ENCODE measurements at regions not wholly inside any gene's neighbourhood (a gene's known extent, or its start where the extent isn't known, plus 50 kb on each side); places are given as distances from the start of the nearest gene placed in this dataset.

DNA sequence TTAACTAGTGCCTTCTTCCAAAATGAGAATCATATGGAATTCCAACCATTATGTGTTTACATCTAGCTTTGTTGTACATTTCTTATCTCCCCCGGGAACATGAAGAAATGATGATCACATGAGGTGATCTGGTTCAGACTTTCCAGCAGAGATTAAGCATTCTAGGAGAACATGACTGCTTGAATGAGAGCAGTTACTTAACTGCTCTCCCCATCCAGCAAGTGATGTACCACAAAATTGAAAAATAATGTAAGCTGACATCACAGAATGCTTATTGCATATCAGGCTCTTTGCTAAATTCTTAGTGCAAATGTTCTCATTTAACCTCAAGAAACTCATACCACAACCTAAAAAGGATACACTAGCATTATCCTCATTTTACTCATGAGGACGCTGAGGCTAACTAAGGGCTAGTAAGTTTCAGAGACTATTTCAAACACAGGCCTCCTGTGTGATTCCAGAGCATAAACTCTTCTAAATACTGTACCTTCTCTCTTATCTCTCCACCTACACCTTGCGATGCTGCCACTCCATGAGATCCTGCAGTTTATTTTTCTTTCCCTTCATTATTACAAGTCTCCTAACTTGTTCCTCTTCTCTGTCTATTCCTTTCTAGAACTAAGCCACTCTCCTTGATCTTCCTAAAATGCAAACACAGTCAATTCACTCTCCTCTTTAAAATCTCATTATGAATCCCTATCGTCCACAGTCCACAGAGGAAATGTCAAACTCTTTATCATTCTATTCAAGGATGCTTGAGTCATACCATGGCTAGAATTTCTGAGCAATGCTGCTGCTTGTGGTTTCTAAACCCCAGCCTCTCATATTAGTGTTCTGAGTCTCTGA lies 1224.8 kb upstream of the ZEB2 start:
- Histone ChIP-seq H3K9me3 (ENCODE audit: control insufficient read depth in 3 of 3, low read length in 3 of 3) (no peaks in the 10 kb centered on the region), H3K4me3 (ENCODE audit: low read length in 3 of 3) (no peak overlapping the region), H3K27ac (ENCODE audit: low read depth, low read length) (no peak overlapping the region), H3K4me1 (ENCODE audit: control insufficient read depth in 3 of 3, insufficient read depth in 3 of 3, low read length in 3 of 3) (no peaks in the 10 kb centered on the region), H3K36me3 (ENCODE audit: control insufficient read depth in 3 of 3, insufficient read depth in 3 of 3, low read length in 3 of 3) (no peaks in the 10 kb centered on the region), H3K9ac (ENCODE audit: low read depth in 1 of 3, low read length in 3 of 3) (no peak overlapping the region), H3K27me3 (ENCODE audit: control insufficient read depth in 3 of 3, insufficient read depth in 3 of 3, low read length in 3 of 3) (no peaks in the 10 kb centered on the region)

DNA sequence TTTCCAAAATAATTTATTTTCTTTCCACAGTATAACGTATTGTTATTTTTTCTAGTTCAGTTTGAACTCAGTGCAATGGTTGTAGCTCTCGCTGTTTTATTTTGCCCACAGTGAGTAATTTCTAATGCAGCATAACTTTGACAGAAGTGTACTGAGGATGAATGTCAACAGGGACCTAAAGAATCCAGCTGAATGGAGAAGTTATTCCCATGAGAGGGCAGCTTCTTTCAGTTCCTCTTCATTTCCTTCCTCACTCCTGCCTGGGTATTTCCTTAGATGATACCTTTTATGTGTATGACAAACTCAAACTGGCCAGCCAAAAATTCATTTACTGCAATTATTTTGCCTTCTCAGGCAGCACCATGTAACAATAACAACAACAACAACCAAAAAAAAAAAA lies 1223.1 kb upstream of the ZEB2 start:
- no peaks in the 10 kb centered on the region for H3K9me3 ChIP-seq (ENCODE audit: control insufficient read depth in 3 of 3, low read length in 3 of 3)
- H3K27ac ChIP-seq (ENCODE audit: low read depth, low read length) = no peak overlapping the region
- H3K36me3 ChIP-seq (ENCODE audit: control insufficient read depth in 3 of 3, insufficient read depth in 3 of 3, low read length in 3 of 3) = no peaks in the 10 kb centered on the region
- H3K4me1 ChIP-seq (ENCODE audit: control insufficient read depth in 3 of 3, insufficient read depth in 3 of 3, low read length in 3 of 3) = no peaks in the 10 kb centered on the region
- H3K4me3 ChIP-seq (ENCODE audit: low read length in 3 of 3) = no peak overlapping the region
- no peak overlapping the region for H3K9ac ChIP-seq (ENCODE audit: low read depth in 1 of 3, low read length in 3 of 3)
- H3K27me3 ChIP-seq (ENCODE audit: control insufficient read depth in 3 of 3, insufficient read depth in 3 of 3, low read length in 3 of 3) = no peaks in the 10 kb centered on the region

DNA sequence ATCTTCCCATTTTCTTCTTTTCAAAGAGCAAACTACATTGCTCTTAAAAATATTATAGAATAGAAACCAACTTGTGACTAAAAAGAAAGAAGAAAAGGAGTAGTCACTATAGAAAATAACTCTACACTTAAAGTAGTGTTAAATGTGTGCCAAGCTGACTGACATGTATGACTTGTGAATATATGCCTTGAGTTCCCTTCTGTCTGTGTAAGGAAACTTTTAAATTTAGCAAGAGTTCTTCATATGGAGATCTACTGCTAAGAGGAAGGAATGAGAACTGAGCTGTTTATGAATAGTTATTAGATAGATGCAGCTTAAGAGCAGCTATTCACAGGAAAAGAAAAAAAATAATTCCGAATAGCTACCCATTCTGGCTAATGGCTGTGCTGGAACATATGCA lies 1221.7 kb upstream of the ZEB2 start:
- Histone ChIP-seq H3K27ac (ENCODE audit: low read depth, low read length) (no peak overlapping the region), H3K27me3 (ENCODE audit: control insufficient read depth in 3 of 3, insufficient read depth in 3 of 3, low read length in 3 of 3) (no peaks in the 10 kb centered on the region), H3K9ac (ENCODE audit: low read depth in 1 of 3, low read length in 3 of 3) (no peak overlapping the region), H3K36me3 (ENCODE audit: control insufficient read depth in 3 of 3, insufficient read depth in 3 of 3, low read length in 3 of 3) (no peaks in the 10 kb centered on the region), H3K4me1 (ENCODE audit: control insufficient read depth in 3 of 3, insufficient read depth in 3 of 3, low read length in 3 of 3) (no peaks in the 10 kb centered on the region), H3K4me3 (ENCODE audit: low read length in 3 of 3) (no peak overlapping the region), H3K9me3 (ENCODE audit: control insufficient read depth in 3 of 3, low read length in 3 of 3) (no peaks in the 10 kb centered on the region)

DNA sequence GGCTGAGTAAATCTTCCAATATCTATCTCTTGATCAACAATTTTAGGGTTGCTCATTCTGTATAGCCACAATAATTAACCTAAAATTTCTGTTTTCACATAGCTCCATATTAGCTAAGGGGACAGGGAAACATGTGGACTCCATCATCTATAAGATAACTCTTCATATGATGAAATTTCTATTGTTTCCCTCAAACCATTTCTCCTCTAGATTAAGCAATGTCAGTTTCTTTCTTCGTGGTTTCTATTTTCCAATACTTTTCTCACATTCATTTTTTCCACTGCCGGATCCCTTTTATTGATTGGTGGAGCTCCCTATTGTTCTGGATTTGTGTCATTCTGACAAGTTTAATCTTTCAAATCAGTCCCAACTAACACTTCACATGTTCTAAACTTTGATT lies 1221.3 kb upstream of the ZEB2 start:
- no peak overlapping the region for H3K4me3 ChIP-seq (ENCODE audit: low read length in 3 of 3)
- H3K9ac ChIP-seq (ENCODE audit: low read depth in 1 of 3, low read length in 3 of 3) = no peak overlapping the region
- H3K36me3 ChIP-seq (ENCODE audit: control insufficient read depth in 3 of 3, insufficient read depth in 3 of 3, low read length in 3 of 3) = no peaks in the 10 kb centered on the region
- no peaks in the 10 kb centered on the region for H3K9me3 ChIP-seq (ENCODE audit: control insufficient read depth in 3 of 3, low read length in 3 of 3)
- no peaks in the 10 kb centered on the region for H3K4me1 ChIP-seq (ENCODE audit: control insufficient read depth in 3 of 3, insufficient read depth in 3 of 3, low read length in 3 of 3)
- H3K27me3 ChIP-seq (ENCODE audit: control insufficient read depth in 3 of 3, insufficient read depth in 3 of 3, low read length in 3 of 3) = no peaks in the 10 kb centered on the region
- no peak overlapping the region for H3K27ac ChIP-seq (ENCODE audit: low read depth, low read length)

DNA sequence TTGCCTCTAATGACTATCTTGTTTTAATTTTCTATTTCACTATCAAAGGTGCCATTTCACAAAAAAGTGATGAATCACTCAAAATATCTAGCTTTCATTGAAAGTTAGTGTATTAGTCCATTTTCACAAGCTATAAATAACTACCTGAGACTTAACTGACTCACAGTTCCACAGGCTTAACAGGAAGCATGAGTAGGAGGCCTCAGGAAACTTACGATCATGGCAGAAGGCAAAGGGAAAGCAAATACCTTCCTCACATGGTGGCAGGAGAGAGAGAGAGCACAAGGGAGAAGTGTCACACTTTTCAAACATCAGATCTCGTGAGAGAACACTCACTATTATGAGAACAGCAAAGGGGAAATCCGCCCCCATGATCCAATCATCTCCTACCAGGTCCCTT lies 1220.4 kb upstream of the ZEB2 start:
- Histone ChIP-seq H3K4me3 (ENCODE audit: low read length in 3 of 3) (no peak overlapping the region), H3K36me3 (ENCODE audit: control insufficient read depth in 3 of 3, insufficient read depth in 3 of 3, low read length in 3 of 3) (no peaks in the 10 kb centered on the region), H3K27ac (ENCODE audit: low read depth, low read length) (no peak overlapping the region), H3K4me1 (ENCODE audit: control insufficient read depth in 3 of 3, insufficient read depth in 3 of 3, low read length in 3 of 3) (no peaks in the 10 kb centered on the region), H3K9ac (ENCODE audit: low read depth in 1 of 3, low read length in 3 of 3) (no peak overlapping the region), H3K9me3 (ENCODE audit: control insufficient read depth in 3 of 3, low read length in 3 of 3) (no peaks in the 10 kb centered on the region), H3K27me3 (ENCODE audit: control insufficient read depth in 3 of 3, insufficient read depth in 3 of 3, low read length in 3 of 3) (no peaks in the 10 kb centered on the region)

DNA sequence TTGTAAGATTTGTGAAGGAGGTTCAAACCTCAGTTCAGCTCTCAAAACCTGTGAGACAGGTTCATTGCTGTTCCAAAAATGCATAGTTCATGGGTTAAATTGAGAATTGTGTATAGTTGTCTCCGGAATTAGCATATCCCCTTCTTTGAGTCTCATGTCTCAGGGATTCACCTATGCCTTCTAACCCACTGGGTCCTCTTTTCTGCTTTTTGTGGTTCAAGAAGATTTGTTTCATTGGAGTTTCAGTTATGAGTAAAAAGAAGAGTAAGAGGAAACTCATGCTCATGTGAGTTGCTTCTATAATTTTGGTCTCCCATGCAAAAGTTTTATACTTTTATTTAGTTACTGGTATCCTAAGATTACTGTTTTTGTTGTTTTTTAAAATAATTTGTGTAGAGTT lies 1219.8 kb upstream of the ZEB2 start:
- H3K27me3 ChIP-seq (ENCODE audit: control insufficient read depth in 3 of 3, insufficient read depth in 3 of 3, low read length in 3 of 3) = no peaks in the 10 kb centered on the region
- H3K4me1 ChIP-seq (ENCODE audit: control insufficient read depth in 3 of 3, insufficient read depth in 3 of 3, low read length in 3 of 3) = no peaks in the 10 kb centered on the region
- no peak overlapping the region for H3K27ac ChIP-seq (ENCODE audit: low read depth, low read length)
- H3K9me3 ChIP-seq (ENCODE audit: control insufficient read depth in 3 of 3, low read length in 3 of 3) = no peaks in the 10 kb centered on the region
- H3K36me3 ChIP-seq (ENCODE audit: control insufficient read depth in 3 of 3, insufficient read depth in 3 of 3, low read length in 3 of 3) = no peaks in the 10 kb centered on the region
- no peak overlapping the region for H3K4me3 ChIP-seq (ENCODE audit: low read length in 3 of 3)
- no peak overlapping the region for H3K9ac ChIP-seq (ENCODE audit: low read depth in 1 of 3, low read length in 3 of 3)

DNA sequence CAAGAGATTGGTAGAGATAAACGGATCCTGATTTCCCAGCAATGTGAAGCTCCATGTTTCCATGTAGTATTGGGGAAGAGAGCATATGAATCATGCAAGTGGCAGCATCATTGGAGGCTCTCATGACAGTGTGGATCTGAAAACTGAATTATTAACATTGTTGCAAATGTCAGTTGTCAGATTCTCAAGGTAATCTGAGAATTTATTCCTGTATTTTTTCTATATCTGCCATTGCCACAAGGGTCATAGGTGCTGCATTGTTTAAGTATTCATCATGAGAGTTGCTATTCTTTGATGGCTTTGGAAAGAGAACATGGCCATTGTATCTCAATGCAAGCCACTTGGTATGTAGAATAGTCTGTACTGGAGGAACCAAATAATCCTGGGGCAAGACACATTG lies 1217.0 kb upstream of the ZEB2 start:
- H3K9ac ChIP-seq (ENCODE audit: low read depth in 1 of 3, low read length in 3 of 3) = no peak overlapping the region
- H3K27me3 ChIP-seq (ENCODE audit: control insufficient read depth in 3 of 3, insufficient read depth in 3 of 3, low read length in 3 of 3) = no peaks in the 10 kb centered on the region
- H3K36me3 ChIP-seq (ENCODE audit: control insufficient read depth in 3 of 3, insufficient read depth in 3 of 3, low read length in 3 of 3) = no peaks in the 10 kb centered on the region
- H3K9me3 ChIP-seq (ENCODE audit: control insufficient read depth in 3 of 3, low read length in 3 of 3) = no peaks in the 10 kb centered on the region
- no peak overlapping the region for H3K4me3 ChIP-seq (ENCODE audit: low read length in 3 of 3)
- no peaks in the 10 kb centered on the region for H3K4me1 ChIP-seq (ENCODE audit: control insufficient read depth in 3 of 3, insufficient read depth in 3 of 3, low read length in 3 of 3)
- H3K27ac ChIP-seq (ENCODE audit: low read depth, low read length) = no peak overlapping the region

DNA sequence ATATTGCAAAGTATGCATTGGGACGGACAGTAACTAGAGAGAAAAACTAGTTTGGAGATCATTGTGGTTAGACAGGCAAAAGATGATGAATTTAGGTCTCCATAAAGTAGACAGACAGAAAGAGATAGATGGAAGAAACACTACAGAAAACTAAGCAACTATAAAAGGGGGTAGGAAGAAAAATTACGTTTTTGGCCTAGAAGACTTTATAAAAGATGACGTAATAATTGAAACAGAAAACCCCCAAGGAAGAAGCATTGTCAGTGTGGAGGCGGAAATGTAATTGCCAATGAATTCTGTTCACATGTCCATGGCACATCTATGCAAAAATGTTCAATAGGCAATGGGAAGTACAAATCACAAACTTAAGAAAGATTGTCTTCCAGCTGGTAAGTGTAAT lies 1211.5 kb upstream of the ZEB2 start:
- H3K36me3 ChIP-seq (ENCODE audit: control insufficient read depth in 3 of 3, insufficient read depth in 3 of 3, low read length in 3 of 3) = no peaks in the 10 kb centered on the region
- H3K9ac ChIP-seq (ENCODE audit: low read depth in 1 of 3, low read length in 3 of 3) = no peak overlapping the region
- H3K4me3 ChIP-seq (ENCODE audit: low read length in 3 of 3) = no peak overlapping the region
- no peaks in the 10 kb centered on the region for H3K4me1 ChIP-seq (ENCODE audit: control insufficient read depth in 3 of 3, insufficient read depth in 3 of 3, low read length in 3 of 3)
- H3K27me3 ChIP-seq (ENCODE audit: control insufficient read depth in 3 of 3, insufficient read depth in 3 of 3, low read length in 3 of 3) = no peaks in the 10 kb centered on the region
- no peak overlapping the region for H3K27ac ChIP-seq (ENCODE audit: low read depth, low read length)
- H3K9me3 ChIP-seq (ENCODE audit: control insufficient read depth in 3 of 3, low read length in 3 of 3) = no peaks in the 10 kb centered on the region

DNA sequence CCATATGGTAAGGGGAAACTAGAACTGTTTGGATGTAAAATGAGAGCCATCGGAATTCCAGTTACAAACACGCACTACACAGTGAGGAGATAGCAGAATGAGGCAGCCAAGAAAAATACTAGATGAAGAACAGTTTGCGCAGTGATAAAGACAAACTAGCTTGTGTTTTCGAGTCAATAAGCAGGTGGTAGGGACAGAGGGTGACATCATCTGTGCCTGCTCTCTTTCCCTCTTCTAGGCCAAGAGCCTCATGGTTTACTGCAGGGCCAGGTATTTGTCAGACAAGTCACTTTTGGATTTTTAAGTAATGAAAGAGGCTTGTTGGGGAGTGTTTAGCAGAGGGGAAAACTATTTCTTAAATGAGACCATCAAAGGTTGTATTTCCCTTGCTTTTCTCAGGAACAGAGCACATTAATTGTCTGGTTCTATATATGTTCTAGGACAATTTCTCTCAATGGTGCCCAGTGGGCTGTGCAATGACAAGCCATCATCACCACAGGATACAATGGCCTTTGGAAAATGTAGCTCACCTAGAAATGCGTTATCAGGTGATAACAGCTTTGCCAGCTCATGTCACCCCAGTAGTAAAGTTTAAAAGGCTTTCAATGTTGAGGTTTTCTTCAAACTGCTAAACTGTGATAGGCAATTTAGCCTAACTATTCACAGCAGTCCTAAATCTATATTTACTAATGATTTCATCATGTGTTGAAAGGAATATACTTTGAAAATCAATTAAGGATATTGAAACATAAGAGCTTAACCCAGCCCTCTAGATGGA lies 1210.3 kb upstream of the ZEB2 start:
- Histone ChIP-seq H3K36me3 (ENCODE audit: control insufficient read depth in 3 of 3, insufficient read depth in 3 of 3, low read length in 3 of 3) (no peaks in the 10 kb centered on the region), H3K9me3 (ENCODE audit: control insufficient read depth in 3 of 3, low read length in 3 of 3) (no peaks in the 10 kb centered on the region), H3K27ac (ENCODE audit: low read depth, low read length) (no peak overlapping the region), H3K4me3 (ENCODE audit: low read length in 3 of 3) (no peak overlapping the region), H3K4me1 (ENCODE audit: control insufficient read depth in 3 of 3, insufficient read depth in 3 of 3, low read length in 3 of 3) (no peaks in the 10 kb centered on the region), H3K9ac (ENCODE audit: low read depth in 1 of 3, low read length in 3 of 3) (no peak overlapping the region), H3K27me3 (ENCODE audit: control insufficient read depth in 3 of 3, insufficient read depth in 3 of 3, low read length in 3 of 3) (no peaks in the 10 kb centered on the region)

DNA sequence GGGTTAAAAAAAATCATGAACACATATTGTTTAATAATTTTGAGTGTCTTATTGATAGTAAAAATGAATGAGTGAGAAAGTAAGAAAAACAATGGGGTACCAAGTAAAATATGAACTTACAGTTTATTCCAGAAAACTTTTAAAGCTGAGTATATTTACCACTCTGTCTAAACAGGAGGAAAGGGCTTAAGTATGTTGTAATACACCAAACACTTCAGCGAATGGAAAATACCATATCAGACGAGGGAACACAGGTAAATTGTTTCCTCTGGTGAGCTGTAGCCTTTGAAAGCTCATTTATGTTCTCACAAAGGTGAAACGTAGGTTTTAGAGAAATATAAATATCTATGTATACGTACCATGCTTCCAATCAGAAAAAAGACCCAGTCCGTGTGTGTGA lies 1209.6 kb upstream of the ZEB2 start:
- no peak overlapping the region for H3K4me3 ChIP-seq (ENCODE audit: low read length in 3 of 3)
- H3K9ac ChIP-seq (ENCODE audit: low read depth in 1 of 3, low read length in 3 of 3) = no peak overlapping the region
- no peaks in the 10 kb centered on the region for H3K27me3 ChIP-seq (ENCODE audit: control insufficient read depth in 3 of 3, insufficient read depth in 3 of 3, low read length in 3 of 3)
- no peaks in the 10 kb centered on the region for H3K4me1 ChIP-seq (ENCODE audit: control insufficient read depth in 3 of 3, insufficient read depth in 3 of 3, low read length in 3 of 3)
- no peak overlapping the region for H3K27ac ChIP-seq (ENCODE audit: low read depth, low read length)
- no peaks in the 10 kb centered on the region for H3K36me3 ChIP-seq (ENCODE audit: control insufficient read depth in 3 of 3, insufficient read depth in 3 of 3, low read length in 3 of 3)
- no peaks in the 10 kb centered on the region for H3K9me3 ChIP-seq (ENCODE audit: control insufficient read depth in 3 of 3, low read length in 3 of 3)

Measured in skeletal muscle tissue (tissue), 3 donors.